ENCODE measurements at regions not wholly inside any gene's neighbourhood (a gene's known extent, or its start where the extent isn't known, plus 50 kb on each side); places are given as distances from the start of the nearest gene placed in this dataset.

DNA sequence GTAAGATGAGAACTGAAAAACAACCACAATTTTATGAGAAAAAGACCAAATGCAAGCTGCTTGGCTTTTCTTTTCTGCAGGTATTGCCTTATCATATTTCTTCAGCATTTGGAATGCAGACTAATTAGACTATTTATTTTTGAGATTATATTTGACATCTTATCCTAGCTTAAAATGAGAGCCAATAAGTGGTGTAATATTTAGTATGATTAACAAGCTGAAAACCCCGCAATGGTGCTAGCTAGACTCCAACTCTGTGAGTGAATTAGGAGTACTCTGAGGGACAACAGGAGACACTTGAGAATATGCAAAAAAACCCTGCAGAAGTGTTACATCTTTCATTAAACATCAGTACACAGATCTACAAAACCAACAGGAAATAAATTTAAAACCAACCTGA, 180.3 kb upstream of the MEOX2 start:
- Mint-ChIP-seq H3K36me3 (no peaks in the 10 kb centered on the region), H3K4me1 (no peaks in the 10 kb centered on the region), H3K9me3 (peaks cover 0 to 11% (median 4%) of the 10 kb centered on the region in 3 donors), H3K4me3 (no peak overlapping the region), H3K27me3 (no peaks in the 10 kb centered on the region), H3K27ac (no peak overlapping the region)
- CTCF ChIA-PET, result no interaction called here
- Histone ChIP-seq H3K9me3 (no peaks in the 10 kb centered on the region), H3K4me1 (ENCODE audit: control insufficient read depth in 1 of 2, extremely low read depth in 1 of 2, insufficient read depth in 2 of 2, low read length in 2 of 2) (no peaks in the 10 kb centered on the region), H3K27me3 (replicated peaks in 1 of 2; ENCODE audit: control insufficient read depth in 2 of 2, extremely low read depth in 1 of 2, insufficient read depth in 2 of 2, low read length in 1 of 2) (no peaks in the 10 kb centered on the region), H3K27ac (ENCODE audit: low read length) (no peak overlapping the region), H3K36me3 (ENCODE audit: control insufficient read depth in 2 of 2, extremely low read depth in 1 of 2, insufficient read depth in 1 of 2, low read length in 1 of 2) (no peaks in the 10 kb centered on the region), H3K4me3 (ENCODE audit: control insufficient read depth in 1 of 2, extremely low read depth in 1 of 2, low read length in 1 of 2) (no peak overlapping the region)
- no CpG with 5 or more reads among the region's 1 CpG for WGBS (ENCODE audit: insufficient coverage)
- POLR2A ChIA-PET, result no interaction called here
- no peak for ATAC-seq (replicated peaks in 1 of 4)
- no peak for DNase-seq

DNA sequence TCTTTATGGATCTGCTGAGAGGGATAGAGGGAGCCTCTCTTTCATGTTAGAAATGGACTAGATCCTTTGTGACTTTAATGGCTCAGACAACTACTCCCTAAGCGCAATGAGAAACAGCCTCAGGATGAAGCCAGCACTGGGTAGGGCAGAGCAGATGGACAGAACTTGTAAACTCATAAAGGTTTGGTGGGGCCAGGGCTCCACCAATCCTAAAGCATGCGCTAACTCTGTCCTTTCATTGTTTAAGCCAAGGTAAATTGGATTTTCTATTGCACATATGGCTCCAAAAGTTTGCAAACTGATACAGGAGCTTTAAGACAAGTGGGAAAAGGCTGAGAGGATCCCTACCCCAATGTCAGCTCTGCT, 178.1 kb upstream of the MEOX2 start:
- H3K4me3 Mint-ChIP-seq, result no peak overlapping the region
- H3K27ac Mint-ChIP-seq, result no peak overlapping the region
- ATAC-seq (replicated peaks in 1 of 4), result no peak
- no peak overlapping the region for H3K27ac ChIP-seq (ENCODE audit: low read length)
- H3K4me1 Mint-ChIP-seq, result no peaks in the 10 kb centered on the region
- no peaks in the 10 kb centered on the region for H3K27me3 Mint-ChIP-seq
- no peak for DNase-seq
- WGBS (ENCODE audit: insufficient coverage), result 76% methylated on average over 2 of the region's 2 CpGs
- no peak overlapping the region for H3K4me3 ChIP-seq (ENCODE audit: control insufficient read depth in 1 of 2, extremely low read depth in 1 of 2, low read length in 1 of 2)
- H3K27me3 ChIP-seq (replicated peaks in 1 of 2; ENCODE audit: control insufficient read depth in 2 of 2, extremely low read depth in 1 of 2, insufficient read depth in 2 of 2, low read length in 1 of 2), result no peaks in the 10 kb centered on the region
- no peaks in the 10 kb centered on the region for H3K4me1 ChIP-seq (ENCODE audit: control insufficient read depth in 1 of 2, extremely low read depth in 1 of 2, insufficient read depth in 2 of 2, low read length in 2 of 2)
- H3K9me3 ChIP-seq, result no peaks in the 10 kb centered on the region
- POLR2A ChIA-PET, result no interaction called here
- H3K36me3 Mint-ChIP-seq, result no peaks in the 10 kb centered on the region
- H3K36me3 ChIP-seq (ENCODE audit: control insufficient read depth in 2 of 2, extremely low read depth in 1 of 2, insufficient read depth in 1 of 2, low read length in 1 of 2), result no peaks in the 10 kb centered on the region
- peaks cover under 1 to 12% (median 6%) of the 10 kb centered on the region in 3 donors for H3K9me3 Mint-ChIP-seq
- CTCF ChIA-PET, result no interaction called here

DNA sequence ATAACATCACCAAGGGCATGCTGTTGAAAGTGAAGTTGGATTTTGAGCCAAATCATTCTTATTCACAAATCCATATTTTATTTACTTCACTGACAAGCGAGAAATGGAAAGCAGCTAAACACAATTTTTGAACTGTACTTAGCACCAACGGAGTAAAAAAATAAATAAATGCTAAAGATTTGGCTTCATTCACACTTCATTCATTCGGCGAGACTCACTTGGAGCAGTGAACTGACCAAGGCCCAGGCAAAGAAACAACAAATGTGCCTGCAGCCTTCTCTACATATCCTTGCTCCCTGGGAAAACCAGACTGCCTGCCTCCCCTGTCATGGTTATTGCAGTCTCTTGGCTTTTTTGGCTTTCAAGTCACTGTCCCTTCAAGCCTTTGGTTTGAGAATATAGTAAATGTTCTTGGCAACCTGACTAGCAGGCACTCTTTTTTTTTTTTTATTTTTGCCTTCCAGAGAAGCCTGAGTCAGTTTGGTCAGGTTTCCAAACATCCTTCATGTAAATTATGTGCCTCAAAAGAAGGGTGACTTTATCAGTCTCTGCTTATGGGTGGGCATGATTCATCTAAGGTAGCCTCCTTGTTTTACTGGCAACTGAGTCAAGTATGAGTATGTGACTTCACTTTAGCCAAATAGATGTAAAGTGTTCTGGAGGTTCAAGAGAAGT, 177.6 kb upstream of the MEOX2 start:
- Mint-ChIP-seq H3K27ac (no peak overlapping the region), H3K4me3 (no peak overlapping the region), H3K36me3 (no peaks in the 10 kb centered on the region), H3K4me1 (no peaks in the 10 kb centered on the region), H3K27me3 (no peaks in the 10 kb centered on the region), H3K9me3 (peaks cover 5 to 16% (median 11%) of the 10 kb centered on the region in 3 donors)
- Histone ChIP-seq H3K4me3 (ENCODE audit: control insufficient read depth in 1 of 2, extremely low read depth in 1 of 2, low read length in 1 of 2) (no peak overlapping the region), H3K4me1 (ENCODE audit: control insufficient read depth in 1 of 2, extremely low read depth in 1 of 2, insufficient read depth in 2 of 2, low read length in 2 of 2) (no peaks in the 10 kb centered on the region), H3K27ac (ENCODE audit: low read length) (no peak overlapping the region), H3K9me3 (no peaks in the 10 kb centered on the region), H3K36me3 (ENCODE audit: control insufficient read depth in 2 of 2, extremely low read depth in 1 of 2, insufficient read depth in 1 of 2, low read length in 1 of 2) (no peaks in the 10 kb centered on the region), H3K27me3 (replicated peaks in 1 of 2; ENCODE audit: control insufficient read depth in 2 of 2, extremely low read depth in 1 of 2, insufficient read depth in 2 of 2, low read length in 1 of 2) (no peaks in the 10 kb centered on the region)
- DNase-seq (no peak), ATAC-seq (replicated peaks in 1 of 4) (no peak)
- WGBS (ENCODE audit: insufficient coverage), result 90% methylated on average over 4 of the region's 4 CpGs
- ChIA-PET CTCF (no interaction called here), POLR2A (no interaction called here)

DNA sequence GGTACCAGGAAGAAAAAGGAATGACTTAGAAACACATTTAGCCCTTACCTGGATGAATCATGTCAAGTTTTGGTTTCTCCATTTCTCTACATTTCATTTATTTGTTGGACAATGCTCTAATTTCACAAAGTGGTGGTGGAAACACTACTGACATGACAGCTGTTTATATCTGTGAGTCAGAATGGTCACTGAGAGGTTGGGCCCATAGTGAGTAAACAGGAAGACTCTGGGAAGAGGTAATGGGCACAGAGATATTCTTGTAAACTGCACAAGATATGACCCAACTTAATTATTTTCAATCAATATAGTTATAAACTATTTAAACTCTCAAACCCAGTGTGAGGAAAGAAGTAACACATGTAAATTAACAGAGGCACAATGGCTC, 176.3 kb upstream of the MEOX2 start:
- ChIA-PET CTCF (no interaction called here), POLR2A (no interaction called here)
- peaks cover 5 to 16% (median 12%) of the 10 kb centered on the region in 3 donors for H3K9me3 Mint-ChIP-seq
- H3K4me1 Mint-ChIP-seq, result no peaks in the 10 kb centered on the region
- no peaks in the 10 kb centered on the region for H3K4me1 ChIP-seq (ENCODE audit: control insufficient read depth in 1 of 2, extremely low read depth in 1 of 2, insufficient read depth in 2 of 2, low read length in 2 of 2)
- H3K4me3 ChIP-seq (ENCODE audit: control insufficient read depth in 1 of 2, extremely low read depth in 1 of 2, low read length in 1 of 2), result no peak overlapping the region
- no peaks in the 10 kb centered on the region for H3K27me3 ChIP-seq (replicated peaks in 1 of 2; ENCODE audit: control insufficient read depth in 2 of 2, extremely low read depth in 1 of 2, insufficient read depth in 2 of 2, low read length in 1 of 2)
- no peak overlapping the region for H3K4me3 Mint-ChIP-seq
- no peak overlapping the region for H3K27ac Mint-ChIP-seq
- H3K36me3 ChIP-seq (ENCODE audit: control insufficient read depth in 2 of 2, extremely low read depth in 1 of 2, insufficient read depth in 1 of 2, low read length in 1 of 2), result no peaks in the 10 kb centered on the region
- H3K27me3 Mint-ChIP-seq, result no peaks in the 10 kb centered on the region
- ATAC-seq (replicated peaks in 1 of 4) (no peak), DNase-seq (no peak)
- H3K9me3 ChIP-seq, result no peaks in the 10 kb centered on the region
- no peak overlapping the region for H3K27ac ChIP-seq (ENCODE audit: low read length)
- H3K36me3 Mint-ChIP-seq, result no peaks in the 10 kb centered on the region

DNA sequence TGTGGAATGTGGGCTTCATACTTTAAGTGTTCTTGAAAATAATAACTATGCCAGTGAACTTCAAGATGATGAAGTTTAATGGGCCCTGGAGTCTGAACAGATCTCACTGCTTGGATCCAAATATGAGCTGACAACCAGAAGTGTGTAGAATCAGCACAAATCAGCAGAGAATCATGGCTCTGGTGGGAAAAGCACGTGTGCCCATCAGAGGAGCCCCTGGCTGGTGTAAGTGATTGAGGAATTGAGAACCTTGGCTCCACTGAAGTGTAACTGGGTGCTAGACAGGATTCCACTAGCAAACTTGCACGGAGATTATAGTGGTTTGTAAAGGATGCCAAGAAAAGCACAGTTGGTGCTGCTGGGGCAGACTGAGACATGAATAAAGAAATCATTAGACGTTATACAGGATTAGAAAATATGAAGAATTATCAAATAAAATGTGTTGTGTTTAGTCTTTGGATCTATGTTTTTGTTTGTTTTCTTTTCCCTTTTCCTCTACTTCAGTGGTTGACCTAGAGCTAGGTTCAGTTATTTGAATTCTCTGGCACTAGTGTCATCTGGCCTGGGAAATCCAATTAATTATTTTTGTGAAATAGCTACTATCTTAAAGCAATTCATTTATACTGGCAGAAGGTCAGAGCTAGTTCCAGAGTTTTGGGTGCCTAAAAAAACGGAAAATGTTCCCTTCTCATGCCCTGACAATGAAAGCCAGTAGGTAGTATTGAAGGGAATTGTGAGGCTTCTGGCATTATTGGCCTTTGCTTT, 175.7 kb upstream of the MEOX2 start:
- CTCF ChIA-PET, result no interaction called here
- Histone ChIP-seq H3K27me3 (replicated peaks in 1 of 2; ENCODE audit: control insufficient read depth in 2 of 2, extremely low read depth in 1 of 2, insufficient read depth in 2 of 2, low read length in 1 of 2) (no peaks in the 10 kb centered on the region), H3K4me3 (ENCODE audit: control insufficient read depth in 1 of 2, extremely low read depth in 1 of 2, low read length in 1 of 2) (no peak overlapping the region), H3K4me1 (ENCODE audit: control insufficient read depth in 1 of 2, extremely low read depth in 1 of 2, insufficient read depth in 2 of 2, low read length in 2 of 2) (no peaks in the 10 kb centered on the region), H3K9me3 (no peaks in the 10 kb centered on the region), H3K27ac (ENCODE audit: low read length) (no peak overlapping the region), H3K36me3 (ENCODE audit: control insufficient read depth in 2 of 2, extremely low read depth in 1 of 2, insufficient read depth in 1 of 2, low read length in 1 of 2) (no peaks in the 10 kb centered on the region)
- 53% methylated on average over 2 of the region's 4 CpGs for WGBS (ENCODE audit: insufficient coverage)
- ATAC-seq (replicated peaks in 1 of 4) (no peak), DNase-seq (no peak)
- Mint-ChIP-seq H3K4me3 (no peak overlapping the region), H3K36me3 (no peaks in the 10 kb centered on the region), H3K27ac (no peak overlapping the region), H3K4me1 (no peaks in the 10 kb centered on the region), H3K27me3 (no peaks in the 10 kb centered on the region), H3K9me3 (peaks cover 5 to 16% (median 12%) of the 10 kb centered on the region in 3 donors)
- POLR2A ChIA-PET, result interaction anchor here in 1 of 2 donors (0.6 kb wide), 1 partner anchor 925 kb away, joined by 3 read pairs; no protein-coding TSS in a partner anchor

DNA sequence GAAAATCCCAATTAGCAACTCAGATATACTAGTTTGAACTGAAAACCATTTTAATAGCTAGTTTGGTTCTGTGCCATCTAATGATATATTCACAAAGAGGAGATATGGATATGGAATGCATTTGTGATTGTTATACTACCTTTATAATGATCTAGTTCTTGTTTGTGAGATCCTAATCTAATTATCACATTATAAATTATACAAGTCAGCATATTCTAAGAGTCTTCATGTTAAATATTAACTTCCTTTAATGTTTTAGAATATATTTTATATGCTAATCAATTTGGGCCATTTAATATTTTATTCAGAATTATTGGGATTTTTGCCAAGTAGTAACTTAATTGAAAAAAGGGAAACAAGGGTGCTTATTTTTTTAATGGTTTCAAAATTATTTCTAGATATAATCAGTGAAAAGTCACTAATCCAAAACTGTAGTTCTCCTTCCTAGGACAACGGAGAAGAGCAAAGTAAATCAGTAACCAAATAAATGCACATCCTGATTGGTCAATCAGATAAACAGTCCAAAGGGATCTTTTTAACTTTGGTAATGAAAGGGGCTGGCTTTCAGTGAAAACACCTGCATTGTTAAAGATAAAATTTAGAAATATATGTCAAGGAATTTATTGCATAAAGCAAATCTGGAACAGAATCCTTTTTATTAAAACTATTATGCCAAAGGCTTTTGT, 173.9 kb upstream of the MEOX2 start:
- WGBS (ENCODE audit: insufficient coverage), result no CpG with 5 or more reads among the region's 1 CpG
- no peaks in the 10 kb centered on the region for H3K27me3 Mint-ChIP-seq
- Histone ChIP-seq H3K36me3 (ENCODE audit: control insufficient read depth in 2 of 2, extremely low read depth in 1 of 2, insufficient read depth in 1 of 2, low read length in 1 of 2) (no peaks in the 10 kb centered on the region), H3K9me3 (no peaks in the 10 kb centered on the region), H3K4me1 (ENCODE audit: control insufficient read depth in 1 of 2, extremely low read depth in 1 of 2, insufficient read depth in 2 of 2, low read length in 2 of 2) (no peaks in the 10 kb centered on the region), H3K27ac (ENCODE audit: low read length) (no peak overlapping the region), H3K4me3 (ENCODE audit: control insufficient read depth in 1 of 2, extremely low read depth in 1 of 2, low read length in 1 of 2) (no peak overlapping the region), H3K27me3 (replicated peaks in 1 of 2; ENCODE audit: control insufficient read depth in 2 of 2, extremely low read depth in 1 of 2, insufficient read depth in 2 of 2, low read length in 1 of 2) (no peaks in the 10 kb centered on the region)
- H3K4me3 Mint-ChIP-seq, result no peak overlapping the region
- ChIA-PET CTCF (no interaction called here), POLR2A (no interaction called here)
- H3K4me1 Mint-ChIP-seq, result no peaks in the 10 kb centered on the region
- DNase-seq (no peak), ATAC-seq (replicated peaks in 1 of 4) (no peak)
- H3K27ac Mint-ChIP-seq, result no peak overlapping the region
- peaks cover 5 to 11% (median 8%) of the 10 kb centered on the region in 3 donors for H3K9me3 Mint-ChIP-seq
- H3K36me3 Mint-ChIP-seq, result no peaks in the 10 kb centered on the region
